ENCODE measurements at regions not wholly inside any gene's neighbourhood (a gene's known extent, or its start where the extent isn't known, plus 50 kb on each side); places are given as distances from the start of the nearest gene placed in this dataset.
"Not testable (repeated sequence)": the region's sequence is repeated elsewhere in the genome, so short reads cannot be mapped to it uniquely, and the experiment has no call there.

GRCh38 chr18:76602191-76602590 is 107.1 kb upstream of the ZNF516 start:
- no peak for DNase-seq

- not testable (repeated sequence) for DNase-seq
Measured at GRCh38 chr18:76600076-76600475, 105.0 kb upstream of the ZNF516 start.

- DNase-seq: no peak
Measured at GRCh38 chr18:76594966-76595365, 99.9 kb upstream of the ZNF516 start.

GRCh38 chr18:76593843-76594242 is 98.8 kb upstream of the ZNF516 start:
- DNase-seq: no peak

- DNase-seq: no peak
Measured at GRCh38 chr18:76592981-76593381, 97.9 kb upstream of the ZNF516 start.

GRCh38 chr18:76592096-76592495 is 97.1 kb upstream of the ZNF516 start:
- DNase-seq: no peak

GRCh38 chr18:76589866-76590265 is 94.8 kb upstream of the ZNF516 start:
- no peak for DNase-seq

- DNase-seq: no peak
Measured at GRCh38 chr18:76589316-76589715, 94.3 kb upstream of the ZNF516 start.

GRCh38 chr18:76588601-76589226 is 93.7 kb upstream of the ZNF516 start:
- no peak for DNase-seq

- no peak for DNase-seq
Measured at GRCh38 chr18:76587879-76588271, 92.8 kb upstream of the ZNF516 start.

GRCh38 chr18:76587147-76587878 is 92.3 kb upstream of the ZNF516 start:
- no peak for DNase-seq

GRCh38 chr18:76584414-76585310 is 89.6 kb upstream of the ZNF516 start:
- DNase-seq: no peak

GRCh38 chr18:76581261-76581660 is 86.2 kb upstream of the ZNF516 start:
- no peak for DNase-seq

GRCh38 chr18:76580288-76580962 is 85.4 kb upstream of the ZNF516 start:
- no peak for DNase-seq

- DNase-seq: no peak
Measured at GRCh38 chr18:76579301-76579695, 84.3 kb upstream of the ZNF516 start.

GRCh38 chr18:76578571-76579300 is 83.7 kb upstream of the ZNF516 start:
- DNase-seq: no peak

- no peak for DNase-seq
Measured at GRCh38 chr18:76573325-76574025, 78.4 kb upstream of the ZNF516 start.

- no peak for DNase-seq
Measured at GRCh38 chr18:76572518-76573247, 77.6 kb upstream of the ZNF516 start.

- DNase-seq: no peak
Measured at GRCh38 chr18:76571689-76572088, 76.6 kb upstream of the ZNF516 start.

- no peak for DNase-seq
Measured at GRCh38 chr18:76570856-76571255, 75.8 kb upstream of the ZNF516 start.
